NCI-H2171 (cell line): ENCODE measurements at regions not wholly inside any gene's neighbourhood (a gene's known extent, or its start where the extent isn't known, plus 50 kb on each side); places are given as distances from the start of the nearest gene placed in this dataset.
A peak's percentile ranks its signal among the peaks of the same experiment; 100 is the strongest.

Experiments used
- DNase-seq: peaks from one replicate; lab custom pipeline; 2025; lab: John Stamatoyannopoulos, UW

DNA sequence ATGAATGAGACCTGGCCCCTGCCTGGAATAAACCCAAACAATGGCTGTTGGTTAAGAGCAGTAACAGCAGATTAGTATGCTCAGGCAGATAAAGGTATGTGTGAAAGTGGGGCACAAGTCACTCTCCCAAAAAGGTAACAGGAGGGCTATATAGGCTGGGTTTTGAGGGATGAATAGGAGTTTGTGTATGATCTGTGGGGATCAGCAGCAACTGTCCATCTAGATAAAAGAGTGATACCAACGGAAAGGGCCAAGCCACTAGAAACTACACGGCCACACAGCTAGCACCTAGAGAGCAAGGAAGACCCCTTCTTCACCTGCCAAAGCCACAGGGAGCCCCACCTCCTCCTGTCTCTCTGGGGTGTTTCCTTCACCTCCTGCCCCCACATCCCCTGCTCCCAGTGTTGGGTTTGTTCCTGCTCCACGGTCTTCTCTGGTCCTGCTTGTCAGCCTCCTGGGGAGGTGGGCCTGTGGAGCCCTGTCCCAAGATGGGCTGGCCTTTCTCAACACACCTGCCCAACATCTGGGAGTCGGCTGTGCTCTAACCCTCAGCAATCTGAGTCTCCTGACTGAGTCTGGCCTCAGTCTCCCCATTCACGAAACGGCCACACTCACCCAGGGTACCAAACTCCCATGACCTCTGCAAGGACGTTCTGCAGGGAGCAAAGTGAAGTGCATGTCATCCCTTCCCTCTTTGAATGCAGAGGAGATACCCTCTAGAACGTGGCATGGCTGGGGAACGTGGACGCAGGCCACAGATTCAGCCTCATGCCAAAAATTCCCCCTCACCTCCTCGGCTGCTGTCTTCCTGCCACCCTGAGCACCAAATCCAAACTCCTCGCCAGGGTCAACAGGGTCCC is 108.2 kb downstream of the NCOR2 start:
- DNase-seq = no peak

DNA sequence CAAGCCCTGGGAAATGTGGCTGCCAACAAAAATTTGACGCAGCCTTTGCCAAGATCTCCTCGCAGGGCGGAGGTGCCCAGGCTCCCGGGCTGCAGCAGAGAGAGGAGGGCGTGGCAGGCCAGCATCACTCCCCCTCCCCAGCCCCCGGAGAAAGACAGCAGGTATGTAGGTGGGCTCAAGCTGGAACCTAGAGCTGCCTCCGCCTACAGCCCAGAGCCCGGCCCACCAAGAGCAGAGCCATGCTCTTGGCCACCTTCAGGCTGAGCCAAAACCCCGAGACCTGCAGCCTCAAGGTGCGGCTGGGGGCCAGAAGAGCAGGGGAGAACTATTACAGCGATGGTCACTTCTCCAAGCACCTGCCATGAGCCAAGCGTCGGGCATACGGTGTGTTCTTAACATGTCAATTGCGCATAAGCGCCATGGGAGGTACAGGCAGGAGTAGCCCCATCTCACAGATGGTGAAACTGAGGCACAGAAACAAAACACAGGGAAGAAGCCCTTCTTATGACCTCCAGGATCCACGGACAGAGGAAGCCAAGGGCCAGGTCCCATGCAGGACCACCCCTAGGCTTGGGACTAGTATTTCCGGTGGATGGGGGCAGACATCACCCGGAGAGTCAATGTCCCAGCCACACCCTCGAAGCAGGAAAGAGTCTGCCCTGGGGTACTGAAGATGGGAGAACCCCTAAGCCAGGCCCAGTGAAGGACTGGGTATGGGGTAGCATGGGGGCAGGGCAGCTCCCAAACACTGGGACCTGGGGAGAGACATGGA is 109.0 kb downstream of the NCOR2 start:
- DNase-seq = no peak

DNA sequence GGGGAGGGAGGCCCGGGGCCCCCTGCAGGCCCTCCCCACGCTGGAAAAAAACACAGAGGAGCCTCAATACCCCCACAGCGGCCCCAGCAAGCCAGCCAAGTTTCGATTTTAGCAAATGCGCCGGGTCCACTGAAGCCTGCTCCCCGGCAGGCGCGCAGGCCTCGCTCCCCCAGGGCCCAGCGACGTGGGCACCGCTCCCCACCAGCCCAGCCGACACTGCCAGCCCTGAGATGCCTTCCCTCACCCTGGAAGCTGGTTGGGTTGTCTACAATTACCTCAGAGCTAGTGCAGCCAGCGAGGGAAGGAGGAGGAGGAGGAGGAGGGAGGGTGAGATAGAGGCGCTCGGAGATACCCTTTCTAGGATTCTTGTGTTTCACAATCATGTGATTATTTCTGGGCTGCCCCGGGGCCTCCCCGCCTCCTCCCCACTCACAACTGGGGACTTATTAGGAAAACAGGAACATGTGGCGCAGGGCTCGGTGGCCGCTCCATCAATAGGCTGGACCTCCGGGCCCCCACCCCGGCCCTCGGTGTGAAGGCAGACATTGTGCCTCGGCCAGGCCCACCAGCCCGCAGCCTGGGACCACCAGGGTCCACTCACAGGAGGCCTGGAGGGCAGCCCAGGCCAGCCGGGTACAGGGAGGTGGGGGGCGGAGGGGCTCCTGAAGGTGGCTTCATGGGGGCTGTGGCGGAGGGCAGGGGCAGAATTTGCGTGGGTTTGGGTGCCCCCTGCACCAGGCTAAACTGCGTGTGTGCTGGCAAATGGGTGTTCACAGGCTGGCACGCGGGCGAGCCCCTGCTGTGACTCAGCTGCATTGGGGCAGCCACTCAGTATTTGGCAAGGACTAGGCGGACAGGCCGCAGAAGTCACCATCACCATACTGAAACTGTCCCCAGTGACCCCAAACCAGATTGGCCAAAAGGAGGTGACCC is 109.9 kb downstream of the NCOR2 start:
- no peak for DNase-seq

DNA sequence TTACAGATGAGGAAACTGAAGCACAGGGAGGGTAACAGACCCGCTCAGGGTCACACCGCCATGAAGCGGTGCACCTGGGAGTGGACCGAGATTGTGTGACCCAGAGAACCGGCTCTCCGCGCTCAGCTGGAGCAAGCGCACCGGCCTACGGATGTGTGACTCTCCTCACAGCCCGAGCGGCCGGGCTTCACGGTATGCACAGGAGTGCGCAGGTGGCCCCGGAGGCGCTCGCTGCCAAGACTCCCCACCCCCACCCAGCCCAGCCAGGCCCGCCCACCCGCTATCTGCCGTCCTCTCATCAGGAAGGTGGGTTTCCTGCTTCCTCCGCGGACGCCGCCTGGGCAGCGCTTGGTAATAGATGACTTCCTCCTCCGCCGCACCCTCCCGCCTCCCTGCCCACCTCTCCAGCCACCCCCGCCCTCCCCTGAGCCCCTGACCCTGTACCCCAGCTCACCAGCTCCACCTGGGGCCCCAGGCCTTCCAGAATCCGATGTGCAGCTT is 110.7 kb downstream of the NCOR2 start:
- no peak for DNase-seq

DNA sequence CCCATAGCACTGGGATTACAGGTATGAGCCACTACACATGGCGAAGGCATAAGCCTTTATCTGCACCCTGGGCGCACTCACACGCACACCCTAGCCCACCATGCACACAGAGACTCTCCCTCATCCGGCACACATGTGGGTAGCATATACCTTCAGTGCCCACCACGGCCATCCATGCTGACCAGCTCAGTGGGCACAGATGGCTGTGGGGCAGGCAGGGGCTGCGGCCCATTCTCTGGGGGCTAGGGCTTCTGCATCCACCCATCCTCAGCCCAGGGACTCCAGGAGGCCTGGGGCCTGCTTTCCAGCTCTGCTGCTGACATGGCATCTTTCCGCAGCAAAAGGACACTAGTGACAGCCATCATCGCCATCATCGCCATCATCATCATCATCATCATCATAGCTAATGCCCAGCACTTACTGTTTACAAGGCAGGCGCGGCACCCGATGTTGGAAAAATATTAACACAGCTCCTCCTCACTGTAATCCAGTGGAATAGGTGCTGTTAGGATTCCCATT is 111.2 kb downstream of the NCOR2 start:
- DNase-seq = no peak

DNA sequence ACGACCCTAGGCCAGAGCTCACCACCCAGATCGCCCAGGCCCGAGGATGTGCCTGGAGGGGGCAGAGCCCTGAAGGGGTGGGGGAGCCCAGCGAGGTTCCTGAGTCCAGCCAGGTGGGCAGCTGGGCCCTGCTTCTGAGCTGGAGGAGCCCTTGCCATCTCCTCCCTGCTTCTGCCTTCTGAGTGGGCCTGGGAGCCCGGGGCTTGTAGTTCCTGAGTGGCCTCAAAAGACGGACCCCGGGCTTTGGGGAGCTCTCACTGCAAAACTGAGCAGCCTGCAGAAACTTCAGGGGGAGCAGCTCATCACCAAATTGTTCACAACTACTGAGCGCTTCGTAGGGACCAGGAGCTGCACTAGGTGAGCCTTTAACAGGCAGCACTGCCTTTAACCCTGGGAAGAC is 112.1 kb downstream of the NCOR2 start:
- no peak for DNase-seq

DNA sequence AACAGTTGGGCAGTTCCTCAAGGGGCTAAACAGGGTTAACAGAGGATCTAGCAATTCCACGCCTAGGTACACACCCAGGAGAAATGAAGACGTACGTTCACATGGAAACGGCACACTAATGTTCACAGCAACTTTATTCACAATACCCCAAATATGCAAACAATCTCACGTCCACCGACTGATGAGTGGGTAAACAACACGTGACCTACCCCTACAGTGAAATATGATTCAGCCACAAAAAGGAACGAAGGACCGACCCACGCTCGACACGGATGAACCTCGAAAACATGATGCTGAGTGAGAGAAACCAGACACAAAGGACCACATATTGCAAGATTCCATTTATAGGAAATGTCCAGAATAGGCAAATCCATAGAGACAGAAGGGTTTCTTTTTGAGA is 112.7 kb downstream of the NCOR2 start:
- DNase-seq = no peak

DNA sequence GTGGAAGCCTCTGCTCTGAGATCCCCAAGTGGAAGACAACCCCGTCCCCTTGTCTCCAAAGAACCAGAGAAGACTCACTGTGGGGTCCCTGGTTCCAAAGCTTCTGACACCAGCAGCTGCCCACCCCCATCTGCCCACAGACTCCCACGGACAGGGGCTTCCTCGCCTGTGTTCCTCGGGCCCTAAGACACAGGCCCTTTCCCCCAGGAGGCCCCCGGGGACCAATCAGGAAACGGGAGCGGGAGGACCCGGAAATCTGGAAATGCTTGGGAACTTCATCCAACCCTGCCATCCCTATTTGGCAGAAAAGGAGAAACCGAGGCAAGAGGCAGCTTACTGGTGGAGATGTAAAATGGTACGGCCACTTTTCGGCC is 113.1 kb downstream of the NCOR2 start:
- DNase-seq = no peak

DNA sequence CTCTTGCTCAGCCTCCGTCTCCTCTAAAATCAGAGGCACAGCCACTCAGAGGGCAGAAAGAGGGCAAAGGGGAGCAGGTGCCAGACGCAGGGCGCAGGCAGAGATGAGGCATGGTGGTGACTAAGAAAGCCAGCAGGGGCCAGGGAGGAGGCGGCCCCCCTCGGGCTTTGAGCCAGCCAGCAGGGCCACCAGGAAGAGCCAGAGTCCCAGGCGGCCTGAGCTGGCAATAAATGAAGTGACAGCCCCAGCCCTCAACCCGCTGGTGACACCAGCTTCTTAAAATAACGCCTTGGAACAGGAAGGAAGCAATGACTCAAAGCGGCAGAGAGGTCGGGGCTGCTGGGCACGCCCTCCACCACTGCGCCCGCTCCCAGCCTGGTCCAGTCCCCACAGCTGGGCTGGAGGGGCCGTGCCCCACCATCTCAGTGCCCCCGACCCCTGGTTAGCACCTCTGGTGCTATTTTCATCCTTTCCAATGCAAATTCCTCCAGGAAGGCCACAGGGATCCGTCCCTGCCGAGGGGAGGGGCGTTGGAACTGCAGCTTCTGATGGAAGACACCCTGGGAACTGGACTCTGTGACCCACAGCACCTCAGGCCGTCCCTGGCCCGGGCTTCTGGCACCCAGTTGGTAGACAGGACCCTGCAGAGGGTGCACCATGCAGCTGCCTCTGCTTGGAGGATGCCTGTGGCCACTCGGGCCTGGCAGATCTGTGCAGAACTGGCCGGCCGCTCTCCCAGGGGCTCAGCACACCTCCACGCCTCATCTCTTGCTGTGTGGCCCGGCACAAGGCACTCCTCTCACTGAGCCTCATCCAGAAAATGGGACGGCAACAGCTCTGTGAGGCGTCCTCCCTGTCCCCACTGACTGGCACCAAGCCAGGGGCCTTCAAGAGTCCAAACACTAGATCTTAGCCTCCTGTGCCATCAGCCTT is 113.7 kb downstream of the NCOR2 start:
- no peak for DNase-seq

DNA sequence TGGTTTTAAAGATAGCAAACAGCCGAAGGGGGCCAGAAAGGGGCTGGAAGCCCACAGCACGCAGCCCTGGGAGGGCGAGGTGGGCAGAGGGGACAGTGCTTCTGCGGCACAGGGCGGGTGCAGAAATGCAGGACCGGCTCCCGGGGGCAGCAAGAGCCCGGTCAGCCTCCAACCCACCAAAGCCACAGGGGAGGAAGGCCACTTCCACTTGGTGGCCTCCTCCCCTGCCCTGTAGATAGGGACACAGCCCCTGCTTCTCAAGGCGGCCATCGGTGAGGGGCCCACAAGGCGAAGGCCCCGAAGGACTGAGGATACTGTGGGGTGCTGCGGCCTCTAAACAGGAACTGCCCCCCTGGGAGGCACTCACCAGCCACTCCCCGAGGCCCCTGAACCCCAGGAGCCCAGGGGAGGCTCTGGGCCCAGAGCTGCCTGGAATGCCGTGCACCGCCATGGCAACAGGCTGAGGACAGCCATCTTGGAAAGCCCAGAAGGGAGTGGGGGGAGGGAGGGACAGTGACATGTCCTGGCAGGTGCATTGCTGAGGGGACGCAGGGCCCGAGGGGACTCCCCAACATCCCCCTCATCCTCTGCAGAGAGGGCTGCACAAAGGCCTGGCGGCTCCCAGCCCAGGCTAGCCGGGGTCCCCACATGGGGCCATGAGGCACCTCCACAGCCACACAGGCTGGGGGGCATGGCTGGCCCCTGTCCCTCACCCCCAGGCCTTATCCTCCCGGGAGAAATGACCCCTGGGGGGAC is 114.7 kb downstream of the NCOR2 start:
- DNase-seq = no peak

DNA sequence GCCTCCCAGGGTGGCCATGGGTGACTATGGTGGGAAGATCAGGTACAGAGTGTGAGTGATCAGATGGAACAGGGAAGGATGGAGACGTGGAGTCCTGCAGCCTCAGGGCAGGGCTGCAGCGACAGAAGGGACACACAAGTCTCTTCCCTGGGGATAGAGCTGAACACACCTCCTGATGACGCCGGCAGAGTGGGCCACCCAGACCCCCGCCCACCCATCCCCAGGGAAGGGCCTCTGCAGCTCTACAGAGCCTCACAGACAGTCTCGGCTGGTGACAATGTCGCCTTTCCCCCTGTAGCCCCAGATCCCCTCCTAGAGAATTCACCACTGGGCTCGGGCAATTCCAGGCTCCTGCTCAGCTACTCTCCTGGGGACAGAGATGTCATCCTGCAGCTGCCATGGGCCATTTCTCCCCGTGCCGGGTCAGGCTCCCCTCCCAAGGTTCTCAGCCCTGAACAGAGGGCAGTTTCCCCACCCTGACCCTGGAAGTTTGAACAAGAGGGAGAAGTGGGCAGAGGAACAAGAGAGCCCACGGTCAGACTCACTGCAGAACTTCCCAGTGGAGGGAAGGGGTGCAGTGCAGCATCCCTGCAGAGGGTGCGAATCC is 115.7 kb downstream of the NCOR2 start:
- peak; percentile 23 for DNase-seq

DNA sequence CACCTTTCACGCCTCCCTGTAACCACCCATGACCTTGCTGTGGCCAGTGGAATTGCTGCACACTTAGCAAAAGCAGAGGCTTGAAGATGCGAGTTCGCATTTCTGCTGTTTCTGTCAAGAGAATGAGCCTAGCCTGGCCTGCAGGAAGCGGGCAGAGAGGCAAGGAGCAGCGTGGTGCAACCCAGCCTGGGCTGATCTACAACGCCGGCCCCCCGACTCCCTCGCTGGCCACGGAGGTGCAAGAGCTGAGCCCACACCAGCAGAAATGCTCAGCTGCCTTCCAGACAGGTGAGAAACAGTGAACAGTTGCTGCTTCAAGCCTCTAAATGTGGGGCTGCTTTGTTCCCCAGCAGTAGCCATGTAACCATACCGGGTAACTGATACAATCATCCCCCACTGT is 116.4 kb downstream of the NCOR2 start:
- no peak for DNase-seq

DNA sequence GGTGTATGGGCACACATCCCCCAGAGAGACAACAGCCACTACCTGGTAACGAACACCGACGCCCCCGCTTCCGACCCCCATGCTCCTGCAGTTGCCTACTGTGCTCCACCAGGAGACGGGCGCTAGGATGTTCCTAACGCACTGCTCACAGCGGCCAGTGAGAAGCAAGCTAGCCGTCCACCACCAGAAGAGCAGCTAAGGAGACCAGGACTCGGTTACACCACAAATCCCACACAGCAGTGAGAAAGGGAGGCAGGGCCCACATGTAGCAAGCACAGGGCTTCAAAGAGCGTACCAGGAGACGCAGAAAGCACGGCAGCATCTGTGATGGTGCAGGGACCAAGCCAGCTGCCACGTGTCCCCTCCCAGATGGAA is 117.0 kb downstream of the NCOR2 start:
- DNase-seq = no peak

DNA sequence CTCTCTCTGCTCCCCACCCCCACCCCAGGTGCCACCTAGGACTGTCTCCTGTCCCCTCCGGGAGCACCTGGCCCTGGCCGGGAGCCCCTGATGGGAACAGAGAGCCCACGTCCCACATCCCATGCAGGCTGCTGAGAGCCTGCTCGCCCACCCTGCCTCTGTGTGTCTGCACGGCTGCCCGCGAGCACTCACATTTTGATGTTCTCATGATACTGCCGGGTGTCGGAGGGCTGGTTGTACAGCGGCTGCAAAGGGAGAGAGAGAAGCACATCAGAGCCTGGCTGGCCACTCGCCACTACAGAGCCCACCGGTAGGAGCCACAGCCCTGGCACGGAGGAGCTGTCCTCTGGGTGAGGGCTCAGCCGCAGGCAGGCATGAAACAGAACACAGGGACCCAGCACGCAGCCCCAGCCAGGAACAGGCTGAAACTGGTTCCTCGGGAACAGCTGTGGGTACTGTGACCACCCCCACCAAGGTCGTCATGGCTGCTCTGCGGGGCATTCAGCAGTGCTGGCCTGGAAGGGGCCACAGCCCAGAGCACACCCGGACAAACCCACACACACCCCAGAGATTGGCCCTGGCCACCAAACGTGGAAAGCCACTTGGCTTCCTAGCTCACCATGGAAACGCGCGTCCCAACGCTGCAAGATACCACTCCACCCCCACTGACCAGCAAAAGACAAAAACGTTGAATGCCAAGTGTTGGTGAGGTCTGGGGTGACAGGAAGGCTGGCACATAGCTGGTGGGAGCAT is 117.6 kb downstream of the NCOR2 start:
- DNase-seq = no peak

DNA sequence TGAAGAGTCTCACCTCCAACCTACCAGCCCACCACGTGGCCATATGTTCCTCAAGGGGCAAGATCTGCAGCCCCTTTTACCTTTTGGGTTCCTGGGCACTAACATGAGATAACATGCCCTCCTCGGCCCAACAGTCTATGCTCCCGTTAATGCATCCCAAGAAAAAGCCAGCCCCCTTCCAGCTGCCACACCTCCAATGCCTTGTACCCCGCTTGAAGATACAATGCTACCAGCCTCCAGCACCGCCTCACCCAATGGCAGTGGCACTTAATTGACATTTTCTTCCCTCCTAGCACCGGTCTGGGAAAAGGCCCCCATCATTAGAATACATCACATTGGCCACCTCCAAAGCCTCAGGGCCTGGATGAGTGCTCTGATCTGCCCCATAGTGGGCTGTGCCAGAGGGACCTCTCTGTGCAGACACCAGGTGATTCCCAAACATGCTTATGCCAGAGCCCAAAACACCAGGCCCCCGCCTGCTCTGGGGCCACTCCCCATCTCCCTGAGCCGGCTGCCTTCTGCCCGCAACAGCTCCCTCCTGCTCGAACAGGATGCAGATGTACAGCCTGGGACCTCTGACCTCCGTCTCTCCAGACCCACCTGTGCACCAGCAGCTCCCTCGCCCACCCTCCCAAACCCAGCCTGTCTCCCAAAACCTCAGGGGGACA is 118.3 kb downstream of the NCOR2 start:
- DNase-seq = no peak

DNA sequence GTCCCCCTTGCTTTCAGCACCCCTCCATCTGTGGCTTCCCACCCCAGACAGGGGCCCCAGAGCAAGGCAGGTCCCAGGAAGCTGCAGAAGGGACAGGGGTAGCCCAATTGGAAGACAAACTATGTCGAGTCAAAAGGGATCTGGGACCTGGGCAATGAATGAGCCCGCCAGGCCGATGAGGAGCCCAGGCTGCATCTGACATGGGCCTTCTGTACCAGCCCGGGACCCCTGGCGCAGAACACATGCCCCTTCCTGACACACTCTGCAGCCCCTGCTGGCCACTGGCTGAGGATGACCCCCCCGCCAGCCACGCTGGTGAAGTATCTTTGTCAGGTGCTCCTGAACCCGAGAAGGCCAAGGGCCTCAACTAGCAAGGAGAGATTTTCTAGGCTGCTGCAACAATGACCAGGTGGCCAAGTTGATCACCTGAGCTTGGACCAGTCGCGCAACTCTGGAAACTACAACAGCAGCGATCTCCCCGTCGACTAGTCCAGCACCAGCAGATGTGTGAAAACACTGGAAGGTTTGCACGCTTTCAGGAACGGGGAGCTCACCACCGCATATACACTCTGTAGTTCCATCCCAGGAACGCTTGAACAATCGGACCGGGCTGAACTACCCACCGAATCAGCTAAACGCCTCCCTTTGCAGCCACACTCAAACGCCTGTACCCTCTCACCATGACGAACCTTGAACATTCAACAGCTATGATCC is 119.0 kb downstream of the NCOR2 start:
- DNase-seq = no peak

DNA sequence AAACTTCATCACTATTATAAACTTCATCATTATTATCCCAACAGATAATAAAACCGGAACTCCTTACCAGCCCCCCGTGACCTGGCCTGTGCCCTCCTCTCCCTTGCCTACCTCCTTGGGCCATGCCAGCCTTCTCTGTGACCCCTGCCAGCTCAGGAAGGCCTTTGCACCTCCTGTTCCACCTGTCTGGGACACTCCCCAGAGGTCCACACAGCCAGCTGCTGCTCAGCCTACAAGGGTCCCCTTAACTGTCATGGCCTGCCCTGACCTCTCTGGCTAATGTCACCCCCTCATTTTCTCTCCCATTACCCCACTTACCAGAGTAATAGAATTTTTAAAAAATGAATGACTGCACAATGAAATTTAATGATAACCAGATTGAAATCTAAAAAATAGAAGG is 121.0 kb downstream of the NCOR2 start:
- DNase-seq = no peak

DNA sequence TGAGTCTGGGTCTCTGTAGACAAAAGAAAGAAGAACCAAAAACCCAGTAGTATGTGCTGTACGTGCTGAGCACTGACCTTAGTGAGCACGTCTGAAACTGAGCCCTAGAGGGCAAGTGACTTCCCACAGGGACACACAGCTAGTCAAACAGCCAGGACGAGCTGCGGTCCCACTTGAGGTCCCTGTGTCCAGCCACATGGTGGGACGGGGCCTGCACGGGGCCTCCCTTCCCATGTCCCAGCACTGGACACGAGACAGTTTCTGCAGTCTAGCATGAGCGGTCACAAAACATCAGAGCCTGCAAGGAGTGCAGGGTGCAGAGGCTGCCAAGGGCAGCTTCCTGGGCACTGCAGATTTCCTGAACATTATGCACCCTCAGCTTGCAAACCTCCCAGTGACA is 121.6 kb downstream of the NCOR2 start:
- no peak for DNase-seq
